ENCODE measurements at regions not wholly inside any gene's neighbourhood (a gene's known extent, or its start where the extent isn't known, plus 50 kb on each side); places are given as distances from the start of the nearest gene placed in this dataset.

DNA sequence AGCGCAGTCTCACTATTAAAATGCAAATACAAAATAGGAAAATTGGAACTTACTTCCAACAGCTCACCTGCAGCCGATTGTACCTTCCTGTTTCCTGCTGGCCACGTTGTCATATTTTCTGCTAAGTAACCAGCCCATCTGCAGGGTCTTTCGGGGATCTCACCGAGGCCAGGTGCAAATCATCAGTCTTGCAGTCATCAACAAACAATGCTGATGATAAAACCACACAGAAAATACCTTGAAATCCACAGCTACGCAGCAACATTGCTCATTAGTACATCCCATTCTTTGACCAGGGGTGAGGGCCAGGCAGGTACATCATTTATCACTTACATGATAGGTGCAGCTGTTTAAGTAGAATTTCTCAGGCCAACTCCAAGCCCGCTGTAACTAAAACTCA is 406.9 kb downstream of the TMEM121 start:
- H3K4me2 ChIP-seq (ENCODE audit: low read length): no peak overlapping the region
- no peaks in the 10 kb centered on the region for H3K9me3 ChIP-seq (ENCODE audit: control insufficient read depth, insufficient read depth, low read length)
- no peaks in the 10 kb centered on the region for H3K79me2 ChIP-seq (ENCODE audit: control insufficient read depth, low read length)
- H3K4me1 ChIP-seq (ENCODE audit: control insufficient read depth, low read length): no peaks in the 10 kb centered on the region
- no peak overlapping the region for H3K4me3 ChIP-seq (ENCODE audit: low read length)
- H3F3A ChIP-seq (ENCODE audit: control insufficient read depth, insufficient read depth): no peaks in the 10 kb centered on the region
- H3K27ac ChIP-seq (ENCODE audit: low read depth, low read length): no peak overlapping the region
- no peaks in the 10 kb centered on the region for H4K20me1 ChIP-seq (ENCODE audit: control insufficient read depth, insufficient read depth, low read depth, low read length)
- H3K36me3 ChIP-seq (ENCODE audit: control insufficient read depth, low read length): no peaks in the 10 kb centered on the region
- TF ChIP-seq, protein P1, sequence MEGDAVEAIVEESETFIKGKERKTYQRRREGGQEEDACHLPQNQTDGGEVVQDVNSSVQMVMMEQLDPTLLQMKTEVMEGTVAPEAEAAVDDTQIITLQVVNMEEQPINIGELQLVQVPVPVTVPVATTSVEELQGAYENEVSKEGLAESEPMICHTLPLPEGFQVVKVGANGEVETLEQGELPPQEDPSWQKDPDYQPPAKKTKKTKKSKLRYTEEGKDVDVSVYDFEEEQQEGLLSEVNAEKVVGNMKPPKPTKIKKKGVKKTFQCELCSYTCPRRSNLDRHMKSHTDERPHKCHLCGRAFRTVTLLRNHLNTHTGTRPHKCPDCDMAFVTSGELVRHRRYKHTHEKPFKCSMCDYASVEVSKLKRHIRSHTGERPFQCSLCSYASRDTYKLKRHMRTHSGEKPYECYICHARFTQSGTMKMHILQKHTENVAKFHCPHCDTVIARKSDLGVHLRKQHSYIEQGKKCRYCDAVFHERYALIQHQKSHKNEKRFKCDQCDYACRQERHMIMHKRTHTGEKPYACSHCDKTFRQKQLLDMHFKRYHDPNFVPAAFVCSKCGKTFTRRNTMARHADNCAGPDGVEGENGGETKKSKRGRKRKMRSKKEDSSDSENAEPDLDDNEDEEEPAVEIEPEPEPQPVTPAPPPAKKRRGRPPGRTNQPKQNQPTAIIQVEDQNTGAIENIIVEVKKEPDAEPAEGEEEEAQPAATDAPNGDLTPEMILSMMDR (IDR thresholded peaks at IDR 0.05; ENCODE audit: low read depth, low read length, poor library complexity, severe bottlenecking): no peak
- no peak for TF ChIP-seq EZH2phosphoT487 (IDR thresholded peaks at IDR 0.05; ENCODE audit: borderline replicate concordance, low read length)
- H3K9me2 ChIP-seq (replicated peaks; ENCODE audit: control insufficient read depth, low read length): no peaks in the 10 kb centered on the region
- no peaks in the 10 kb centered on the region for H3K27me3 ChIP-seq (ENCODE audit: control insufficient read depth, low read length)

DNA sequence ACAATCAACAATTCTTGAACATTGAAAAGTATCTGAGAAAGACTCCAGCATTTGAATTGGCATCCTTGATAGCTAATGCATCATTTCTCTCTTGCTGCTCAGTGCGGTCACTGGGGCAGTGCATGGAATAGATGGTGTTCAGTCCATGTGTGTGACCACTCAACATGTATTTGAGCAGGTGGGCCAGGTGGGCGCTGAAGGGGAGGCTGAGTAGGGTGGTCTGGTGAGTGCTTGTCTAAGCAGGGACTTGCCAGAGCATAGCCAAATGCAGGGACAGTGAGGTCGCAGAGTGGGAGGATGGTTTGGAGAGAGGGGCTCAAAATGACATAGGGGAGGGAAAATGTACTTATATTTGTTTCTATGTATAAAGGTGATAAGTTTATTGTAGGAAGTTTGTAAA is 409.0 kb downstream of the TMEM121 start:
- TF ChIP-seq EZH2phosphoT487 (IDR thresholded peaks at IDR 0.05; ENCODE audit: borderline replicate concordance, low read length): no peak
- TF ChIP-seq, protein P1 (IDR thresholded peaks at IDR 0.05; ENCODE audit: low read depth, low read length, poor library complexity, severe bottlenecking): no peak
- no peak overlapping the region for H3K4me3 ChIP-seq (ENCODE audit: low read length)
- no peaks in the 10 kb centered on the region for H3K79me2 ChIP-seq (ENCODE audit: control insufficient read depth, low read length)
- H3K27me3 ChIP-seq (ENCODE audit: control insufficient read depth, low read length): no peaks in the 10 kb centered on the region
- H3K27ac ChIP-seq (ENCODE audit: low read depth, low read length): no peak overlapping the region
- H3K4me1 ChIP-seq (ENCODE audit: control insufficient read depth, low read length): no peaks in the 10 kb centered on the region
- no peak overlapping the region for H3K4me2 ChIP-seq (ENCODE audit: low read length)
- H3K36me3 ChIP-seq (ENCODE audit: control insufficient read depth, low read length): no peaks in the 10 kb centered on the region
- no peaks in the 10 kb centered on the region for H3F3A ChIP-seq (ENCODE audit: control insufficient read depth, insufficient read depth)
- H3K9me3 ChIP-seq (ENCODE audit: control insufficient read depth, insufficient read depth, low read length): no peaks in the 10 kb centered on the region
- no peaks in the 10 kb centered on the region for H4K20me1 ChIP-seq (ENCODE audit: control insufficient read depth, insufficient read depth, low read depth, low read length)
- no peaks in the 10 kb centered on the region for H3K9me2 ChIP-seq (replicated peaks; ENCODE audit: control insufficient read depth, low read length)

DNA sequence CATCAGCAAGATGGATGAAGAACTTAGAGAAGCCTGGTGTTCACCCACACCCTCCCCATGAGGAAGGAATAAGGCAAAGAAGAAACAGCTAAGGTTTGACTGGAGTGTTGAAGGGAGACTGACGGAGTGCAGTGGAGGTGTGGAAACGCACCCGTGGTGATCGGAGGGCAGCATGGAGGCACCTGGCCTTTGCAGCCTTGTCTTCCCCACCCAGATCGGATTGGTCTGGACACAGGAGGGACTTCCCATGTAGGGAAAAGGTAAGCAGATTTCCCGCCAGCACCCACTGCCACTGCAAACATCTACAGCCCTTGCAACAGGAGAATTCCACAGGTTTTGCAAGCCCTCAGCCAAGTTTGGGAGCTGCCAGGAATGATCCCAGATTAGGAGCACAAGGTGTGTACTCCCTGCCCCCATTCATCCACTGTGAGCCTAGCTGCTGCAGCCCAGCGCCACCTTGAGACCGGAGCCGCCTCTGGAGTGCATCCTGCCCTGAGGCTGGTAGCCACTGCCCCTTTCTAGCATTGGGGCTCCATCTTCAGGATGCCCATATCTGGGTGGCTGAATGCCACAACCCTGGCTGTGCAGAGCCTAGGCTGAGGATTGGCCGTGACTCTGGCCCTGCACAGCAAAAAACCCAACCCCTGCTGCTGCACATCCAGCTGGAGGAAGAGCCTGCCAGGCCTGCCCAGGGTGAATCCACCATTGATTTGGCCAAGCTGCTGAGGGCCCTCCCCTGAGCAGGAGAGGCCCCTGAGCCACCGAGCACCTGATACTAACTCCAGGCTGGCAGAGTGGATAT is 411.1 kb downstream of the TMEM121 start:
- H3K9me3 ChIP-seq (ENCODE audit: control insufficient read depth, insufficient read depth, low read length): no peaks in the 10 kb centered on the region

More for the DNA sequence above, 411.1 kb downstream of the TMEM121 start:
- Histone ChIP-seq H3K4me2 (ENCODE audit: low read length) (no peak overlapping the region), H3K27me3 (ENCODE audit: control insufficient read depth, low read length) (no peaks in the 10 kb centered on the region), H4K20me1 (ENCODE audit: control insufficient read depth, insufficient read depth, low read depth, low read length) (no peaks in the 10 kb centered on the region), H3K4me3 (ENCODE audit: low read length) (no peak overlapping the region), H3F3A (ENCODE audit: control insufficient read depth, insufficient read depth) (no peaks in the 10 kb centered on the region), H3K79me2 (ENCODE audit: control insufficient read depth, low read length) (no peaks in the 10 kb centered on the region), H3K4me1 (ENCODE audit: control insufficient read depth, low read length) (no peaks in the 10 kb centered on the region), H3K36me3 (ENCODE audit: control insufficient read depth, low read length) (no peaks in the 10 kb centered on the region), H3K9me2 (replicated peaks; ENCODE audit: control insufficient read depth, low read length) (no peaks in the 10 kb centered on the region), H3K27ac (ENCODE audit: low read depth, low read length) (no peak overlapping the region)
- TF ChIP-seq EZH2phosphoT487 (IDR thresholded peaks at IDR 0.05; ENCODE audit: borderline replicate concordance, low read length): no peak
- TF ChIP-seq, protein P1 (IDR thresholded peaks at IDR 0.05; ENCODE audit: low read depth, low read length, poor library complexity, severe bottlenecking): no peak

Data from DOHH2 (cell line).